Urothelium cell line (cell line): ENCODE measurements at regions not wholly inside any gene's neighbourhood (a gene's known extent, or its start where the extent isn't known, plus 50 kb on each side); places are given as distances from the start of the nearest gene placed in this dataset.

Experiments
- DNase-seq: peaks from one replicate; pipeline ENCODE4 v3.0.0; 2011; ENCODE audit warnings: low spot score, mixed read lengths
- FAIRE-seq: peaks from 2 replicates; lab custom pipeline; 2011; peaks lifted over from hg19 to GRCh38; lab: Jason Lieb, UNC

DNA sequence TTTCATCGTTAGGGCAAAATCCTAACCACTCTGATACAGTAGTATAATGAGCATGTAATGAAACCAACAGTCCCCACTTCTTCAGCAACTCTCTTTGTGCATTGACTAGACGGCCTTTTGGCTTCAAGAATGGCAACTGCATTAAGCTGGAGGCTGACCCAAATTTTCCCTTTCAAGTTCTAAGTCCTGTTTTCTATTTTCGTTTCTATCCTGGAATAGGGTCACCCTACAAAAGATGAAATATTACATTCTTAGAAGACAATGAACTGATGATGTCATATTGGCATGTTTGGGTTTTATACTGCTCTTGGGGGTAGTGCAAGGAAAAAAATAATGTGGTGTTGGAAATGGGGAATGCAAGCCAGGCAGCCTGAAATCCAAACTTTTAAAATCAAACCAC is 254.4 kb downstream of the ETAA1 start:
- no peak for FAIRE-seq
- no peak for DNase-seq

DNA sequence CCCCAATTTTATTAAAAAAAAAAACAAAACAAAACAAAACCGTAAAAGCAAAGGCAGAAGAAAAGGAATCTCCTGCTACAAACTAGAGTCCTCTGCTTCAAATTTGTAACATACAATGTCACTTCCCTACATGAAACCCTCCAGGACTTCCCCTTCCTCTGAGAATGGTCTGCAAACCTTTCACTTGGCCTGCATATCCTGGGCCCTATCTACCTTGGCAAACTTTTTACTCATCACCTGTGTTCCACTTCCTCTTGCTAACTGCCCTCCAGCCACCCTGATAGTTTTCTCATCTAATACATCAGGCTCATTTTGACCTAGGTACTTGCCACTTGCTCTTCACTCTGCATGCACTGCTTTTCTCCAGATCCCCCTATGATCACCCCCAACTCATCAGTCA is 255.5 kb downstream of the ETAA1 start:
- FAIRE-seq (no peak), DNase-seq (no peak)

DNA sequence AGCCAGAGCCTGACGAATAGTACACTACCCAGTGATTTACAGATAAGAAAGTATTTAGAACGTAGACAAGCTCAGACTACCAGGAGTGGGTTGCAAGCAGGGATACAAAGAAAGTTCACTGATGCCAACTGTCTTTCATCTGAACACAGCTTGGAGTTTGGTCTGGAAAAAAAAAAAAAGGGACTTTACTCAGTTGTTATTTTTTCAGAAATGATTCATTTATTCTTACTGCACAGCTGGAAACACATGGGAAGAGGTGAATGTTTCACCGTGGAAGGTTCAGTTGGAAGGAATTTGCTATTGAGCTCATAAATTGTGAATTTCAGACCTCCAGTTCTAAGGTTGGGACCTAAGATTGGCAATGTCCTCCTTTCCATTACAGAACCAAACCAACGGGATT is 259.7 kb downstream of the ETAA1 start:
- FAIRE-seq (no peak), DNase-seq (no peak)

DNA sequence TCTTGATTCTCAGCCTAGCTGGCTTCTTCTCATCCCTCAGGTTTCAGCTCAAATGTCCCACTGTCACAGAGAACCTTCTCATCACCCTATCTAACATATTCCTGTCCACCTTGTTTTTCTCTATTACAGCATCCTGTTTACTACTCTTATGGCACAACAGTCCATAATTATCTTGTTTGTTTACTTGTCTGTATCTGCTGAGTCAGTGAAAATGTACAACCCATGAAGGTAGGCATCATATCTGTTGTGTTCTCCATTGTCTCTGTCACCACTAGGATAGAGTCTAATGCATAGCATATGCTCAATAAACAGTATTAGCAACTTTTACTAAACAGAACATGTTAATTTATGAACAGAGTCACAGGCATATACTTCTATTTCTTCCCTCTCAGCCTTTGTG is 261.7 kb downstream of the ETAA1 start:
- FAIRE-seq (no peak), DNase-seq (no peak)

DNA sequence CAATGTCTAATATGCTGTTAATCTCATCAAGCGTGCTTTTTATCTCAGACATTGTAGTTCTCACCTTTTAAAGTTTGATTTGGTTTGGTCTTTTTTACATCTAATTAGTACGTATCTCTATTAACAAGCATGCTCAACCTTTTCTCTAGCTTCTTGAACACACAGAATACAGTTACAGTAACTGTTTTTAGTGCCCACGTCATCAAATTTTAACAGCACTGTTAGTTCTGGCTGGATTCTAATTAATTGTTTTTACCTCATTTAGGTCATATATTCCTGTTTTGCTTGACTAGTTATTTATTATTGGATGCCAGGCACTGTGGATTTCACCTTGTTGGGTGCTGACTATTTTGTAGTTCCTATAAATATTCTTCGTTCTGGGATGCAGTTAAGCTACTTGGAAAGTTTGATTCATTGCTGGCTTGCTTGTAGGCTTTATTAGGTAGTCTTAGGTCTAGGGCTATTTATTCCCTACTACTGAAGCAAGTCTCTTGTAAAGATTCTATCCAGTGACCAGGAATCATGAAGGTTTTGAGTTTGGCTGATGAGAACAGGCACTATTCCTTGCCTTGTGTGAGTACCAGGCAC is 263.0 kb downstream of the ETAA1 start:
- no peak for DNase-seq
- no peak for FAIRE-seq

DNA sequence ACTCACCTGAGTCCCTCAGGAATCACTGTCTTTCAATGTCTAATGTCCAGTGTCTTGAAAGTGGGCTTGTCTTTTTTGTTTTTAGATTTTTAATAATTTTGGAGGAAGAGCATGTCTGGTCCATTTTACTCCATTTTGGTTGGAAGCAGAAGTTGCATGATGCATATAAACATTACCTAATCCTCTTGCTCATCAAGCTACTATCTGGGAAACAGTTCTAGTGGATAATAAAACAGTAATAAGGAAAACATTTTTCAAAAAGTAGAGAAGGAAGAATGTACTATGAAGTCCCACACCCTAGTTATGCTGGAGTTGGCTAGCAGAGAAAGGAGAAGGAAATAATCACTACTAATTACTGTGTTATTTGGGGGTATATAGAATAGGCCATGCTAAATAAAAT is 263.7 kb downstream of the ETAA1 start:
- no peak for FAIRE-seq
- DNase-seq = no peak

DNA sequence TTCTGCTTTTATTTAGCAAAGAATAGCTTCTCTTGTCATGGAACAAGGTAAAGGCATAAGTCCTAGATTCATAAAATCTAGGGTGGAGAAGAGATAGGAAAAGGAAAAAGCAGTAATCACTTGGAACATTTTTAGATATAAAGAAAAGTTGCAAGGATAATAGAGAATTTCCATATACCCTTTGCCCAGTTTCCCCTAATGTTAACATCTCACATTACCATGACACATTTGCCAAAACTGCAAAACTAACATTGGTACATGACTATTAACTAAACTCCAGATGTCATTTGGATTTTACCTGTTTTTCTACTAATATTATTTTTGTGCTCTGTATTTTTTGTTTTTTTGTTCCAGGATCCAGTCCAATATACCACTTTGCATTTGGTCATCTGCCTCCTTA is 265.1 kb downstream of the ETAA1 start:
- DNase-seq (no peak), FAIRE-seq (no peak)

DNA sequence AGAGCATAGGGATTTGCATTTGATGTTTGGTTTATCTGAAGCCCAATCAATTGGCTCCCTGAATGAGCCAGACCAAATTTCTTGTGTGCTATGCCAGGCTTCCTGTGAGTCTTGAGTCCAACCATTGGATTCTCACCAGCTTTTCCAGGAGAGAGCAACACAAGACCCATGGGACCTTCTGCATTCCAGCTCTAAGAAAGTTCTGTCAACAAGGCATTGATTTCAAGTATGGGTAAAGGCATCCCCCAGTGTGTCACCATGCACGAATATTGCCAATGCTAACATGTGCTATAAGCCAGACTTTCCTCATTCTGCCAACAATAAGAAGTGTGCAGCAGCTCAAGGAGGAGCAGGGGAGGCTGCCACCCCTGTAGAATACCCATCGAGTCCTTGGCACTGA is 266.6 kb downstream of the ETAA1 start:
- DNase-seq (no peak), FAIRE-seq (no peak)

DNA sequence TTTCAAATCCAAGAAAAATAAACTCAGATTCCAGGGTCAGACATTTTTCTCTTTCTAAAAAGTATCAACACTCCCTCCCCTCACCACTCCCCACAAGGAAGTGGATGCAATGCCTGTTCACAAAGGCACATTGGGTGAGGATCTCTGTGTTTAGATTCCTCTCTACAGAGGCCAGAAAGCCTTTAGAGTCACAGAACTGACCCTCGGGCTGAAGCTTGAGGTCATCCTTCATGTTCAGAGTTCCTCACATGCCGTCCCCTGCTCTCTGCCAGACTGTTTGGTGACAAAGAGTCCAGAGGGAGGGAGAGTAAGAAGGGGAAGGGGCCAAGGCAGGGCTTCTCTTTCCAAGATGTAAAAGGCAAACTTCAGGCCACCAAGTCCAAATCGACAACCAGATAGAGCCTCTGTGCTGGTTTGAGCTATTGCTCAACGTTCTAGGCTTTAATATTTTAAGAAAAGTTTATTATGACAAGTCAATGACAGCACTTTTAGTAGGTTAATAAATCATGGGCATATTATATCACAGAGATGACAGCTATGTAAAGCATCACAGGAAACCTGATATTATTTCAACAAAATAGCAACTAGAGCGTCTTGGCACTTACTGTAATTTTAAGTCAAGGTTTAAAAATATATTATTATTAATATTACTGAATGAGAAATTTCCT is 269.4 kb downstream of the ETAA1 start:
- FAIRE-seq (no peak), DNase-seq (no peak)

DNA sequence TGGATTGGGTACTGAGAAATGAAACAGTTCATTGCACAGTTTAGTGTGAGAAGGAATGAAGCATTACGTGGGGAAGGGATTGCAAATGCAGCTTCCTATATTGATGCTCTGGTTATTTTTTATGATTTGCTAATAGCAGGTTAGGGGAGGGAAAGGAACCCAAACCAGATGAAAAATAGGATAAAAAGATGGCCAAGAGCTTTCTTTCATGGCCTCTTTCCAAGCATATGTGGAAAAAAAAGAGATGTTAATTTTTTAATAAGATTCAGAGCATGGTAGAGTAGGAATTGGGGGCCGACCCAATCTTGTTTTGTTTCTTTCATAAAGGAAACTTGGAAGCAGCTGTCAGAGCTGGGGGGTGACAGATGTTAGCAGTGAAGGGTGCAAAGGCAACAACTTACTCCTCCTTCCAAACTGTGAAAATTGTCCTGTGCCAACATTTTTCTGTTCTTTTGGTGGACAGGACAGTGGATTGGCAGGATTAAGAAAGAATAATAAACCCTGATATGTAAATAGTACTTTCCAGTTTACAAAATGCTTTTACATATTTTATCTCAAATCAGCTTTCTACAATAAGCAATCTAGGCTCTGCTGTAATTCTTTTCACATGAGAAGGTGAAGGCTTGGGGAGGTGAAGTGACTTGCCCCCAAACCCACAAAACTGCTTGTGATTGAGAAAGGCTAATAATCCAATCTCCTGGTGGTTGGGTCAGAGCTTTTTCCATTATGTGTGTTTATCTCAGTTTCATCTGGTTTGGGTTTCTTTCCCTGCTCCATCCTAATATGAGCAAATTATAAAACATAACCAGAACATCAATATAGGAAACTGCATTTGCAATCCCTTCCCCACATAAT is 270.1 kb downstream of the ETAA1 start:
- DNase-seq (no peak), FAIRE-seq (no peak)

DNA sequence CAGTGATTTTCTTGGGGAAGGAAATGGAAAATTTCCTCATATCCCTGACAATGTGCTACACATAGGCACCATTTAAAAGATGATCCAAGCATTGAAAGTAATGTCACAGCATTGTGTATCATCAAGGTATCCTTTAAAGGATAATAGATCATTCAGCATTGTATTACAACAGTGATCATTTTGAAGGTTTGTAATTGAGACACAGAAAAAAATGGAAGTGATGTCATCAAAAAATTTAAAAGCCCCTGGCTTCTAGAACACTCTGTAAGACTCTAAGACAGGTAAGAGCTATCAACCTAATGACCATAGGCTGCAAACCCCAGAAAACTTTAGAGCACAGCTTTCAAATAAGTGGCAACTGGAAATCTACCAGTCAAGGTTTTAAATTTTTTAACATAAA is 271.4 kb downstream of the ETAA1 start:
- FAIRE-seq = no peak
- DNase-seq = no peak

DNA sequence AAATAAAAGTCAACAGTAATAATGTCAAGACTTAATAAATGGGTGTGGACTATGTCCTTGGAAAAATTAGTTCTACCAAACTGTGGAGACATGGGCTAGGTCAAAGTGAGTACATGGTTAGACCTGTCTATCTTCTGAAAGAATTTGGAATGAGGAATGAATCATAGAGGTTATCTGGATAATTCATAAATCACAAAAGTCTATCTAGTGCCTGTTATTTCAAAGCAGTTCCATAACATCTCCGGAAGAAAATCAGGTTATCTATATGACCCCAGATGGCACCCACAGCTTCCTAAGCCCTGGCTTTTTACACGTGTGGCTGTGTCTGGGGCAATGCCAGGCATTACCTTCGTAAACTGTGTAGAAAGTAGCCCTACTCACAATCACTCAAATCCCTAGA is 272.0 kb downstream of the ETAA1 start:
- FAIRE-seq = no peak
- no peak for DNase-seq

DNA sequence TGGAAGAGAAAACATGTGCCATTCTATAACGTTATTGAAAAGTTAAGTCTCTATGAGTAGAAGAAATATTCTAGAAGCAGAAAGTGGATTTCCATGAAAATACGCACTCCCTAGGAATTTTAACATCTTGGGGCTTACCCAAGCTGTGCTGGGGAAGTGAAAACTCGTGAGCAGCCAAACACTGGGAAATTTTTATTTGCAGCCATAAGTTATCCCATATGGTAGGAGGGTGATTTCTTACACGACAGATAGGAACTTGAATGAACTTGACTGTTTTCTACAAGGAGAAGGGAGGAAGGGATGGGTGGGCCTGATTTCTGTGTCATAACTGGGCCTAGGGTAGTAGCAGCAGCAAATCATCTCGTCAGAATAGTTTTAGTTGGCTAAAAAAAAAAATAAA is 272.6 kb downstream of the ETAA1 start:
- DNase-seq (no peak), FAIRE-seq (no peak)

DNA sequence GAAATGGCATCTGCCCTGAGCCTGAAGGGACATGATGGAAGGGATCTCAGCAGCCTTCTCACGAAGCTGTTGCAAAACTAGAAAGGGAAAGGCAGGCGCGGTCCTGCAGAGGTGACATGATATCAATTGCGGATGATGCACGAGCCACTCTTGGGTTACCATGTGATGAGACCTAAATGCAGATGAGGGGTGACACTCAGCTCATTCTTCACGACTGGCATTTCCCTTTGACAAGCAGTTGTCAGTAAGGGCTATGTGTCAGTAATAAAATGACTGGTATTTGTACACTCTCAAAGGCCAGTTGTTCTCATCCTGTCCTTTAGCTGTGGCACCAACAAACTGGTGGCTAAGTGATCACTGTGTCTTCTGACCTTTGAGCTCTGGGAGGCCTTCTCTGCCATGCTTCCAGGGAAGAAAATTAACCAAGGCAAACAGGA is 273.6 kb downstream of the ETAA1 start:
- DNase-seq = no peak
- no peak for FAIRE-seq

DNA sequence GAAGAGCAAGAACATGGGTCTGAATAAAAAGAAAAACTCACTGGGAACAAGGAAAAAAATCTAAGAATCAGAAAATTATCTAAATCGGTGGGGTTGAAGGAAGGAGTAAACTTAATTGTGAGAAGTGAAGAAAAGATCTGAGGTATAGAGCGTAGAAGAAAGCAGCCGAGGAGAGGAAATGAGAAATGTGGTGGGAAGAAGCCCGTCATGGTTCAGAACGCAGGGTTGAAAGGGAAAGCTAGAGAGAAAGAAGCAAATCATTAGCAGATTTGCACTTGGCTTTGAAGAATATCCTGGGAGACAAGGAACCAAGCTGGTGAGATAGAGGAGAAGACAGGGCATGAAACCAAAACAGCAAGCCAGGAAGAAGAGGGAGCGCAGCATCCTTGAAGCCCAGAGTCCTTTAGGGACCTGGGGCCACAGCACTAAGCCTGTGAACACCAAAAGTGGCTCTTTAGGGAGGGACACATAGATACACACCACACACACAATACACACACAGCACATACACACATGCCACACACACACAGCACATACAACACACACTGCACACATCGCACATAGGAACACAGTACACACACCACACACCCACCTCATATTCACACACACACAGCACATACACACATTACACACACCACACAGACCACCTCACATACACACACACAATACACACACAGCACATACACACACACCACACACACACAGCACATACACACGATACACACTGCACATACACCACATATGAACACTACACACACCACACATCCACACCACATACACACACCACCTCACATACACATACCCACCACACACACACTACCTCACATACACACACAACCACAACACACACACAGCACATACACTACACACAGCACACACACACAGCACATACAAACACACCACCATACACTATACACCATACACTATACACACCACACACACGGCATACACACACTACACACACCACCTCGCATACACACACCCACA is 274.6 kb downstream of the ETAA1 start:
- FAIRE-seq (no peak), DNase-seq (no peak)

DNA sequence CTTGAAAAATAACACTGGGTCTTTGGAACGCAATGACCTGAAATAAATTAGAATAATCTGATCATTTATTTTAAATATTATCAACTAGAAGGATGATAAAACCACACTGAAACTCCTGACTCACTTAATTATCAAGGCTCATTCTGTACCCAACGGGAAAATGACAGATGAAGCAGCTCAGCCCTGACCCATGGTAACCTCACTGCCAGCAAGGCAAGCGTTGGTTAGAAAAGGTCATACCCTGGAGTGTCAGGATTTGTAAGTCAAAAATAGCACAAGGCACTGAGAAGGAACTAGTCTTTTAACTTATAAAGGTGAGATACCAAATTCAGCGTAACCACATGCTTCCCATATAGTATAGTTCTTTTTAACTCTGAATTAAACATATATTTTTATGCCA is 277.5 kb downstream of the ETAA1 start:
- FAIRE-seq (no peak), DNase-seq (no peak)

DNA sequence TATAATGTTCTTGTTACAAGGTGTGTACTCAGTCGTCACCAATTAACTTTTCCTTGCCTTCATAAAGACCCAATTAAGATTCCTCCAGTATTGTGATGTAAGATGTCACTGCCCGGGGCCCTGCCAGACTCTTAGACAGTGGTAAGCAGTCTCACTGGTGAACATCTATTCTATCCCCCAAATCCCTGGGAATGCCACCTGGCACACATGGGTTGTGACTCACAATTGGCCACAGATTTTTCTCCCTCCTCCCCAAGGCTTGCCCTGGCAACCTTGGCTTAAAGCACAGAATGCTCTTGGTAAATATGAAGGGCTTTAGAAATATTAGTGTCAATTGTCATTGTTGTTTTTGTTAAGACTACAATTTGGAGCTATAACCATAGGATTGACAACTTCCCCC is 287.9 kb downstream of the ETAA1 start:
- FAIRE-seq (no peak), DNase-seq (peak; percentile 14)

DNA sequence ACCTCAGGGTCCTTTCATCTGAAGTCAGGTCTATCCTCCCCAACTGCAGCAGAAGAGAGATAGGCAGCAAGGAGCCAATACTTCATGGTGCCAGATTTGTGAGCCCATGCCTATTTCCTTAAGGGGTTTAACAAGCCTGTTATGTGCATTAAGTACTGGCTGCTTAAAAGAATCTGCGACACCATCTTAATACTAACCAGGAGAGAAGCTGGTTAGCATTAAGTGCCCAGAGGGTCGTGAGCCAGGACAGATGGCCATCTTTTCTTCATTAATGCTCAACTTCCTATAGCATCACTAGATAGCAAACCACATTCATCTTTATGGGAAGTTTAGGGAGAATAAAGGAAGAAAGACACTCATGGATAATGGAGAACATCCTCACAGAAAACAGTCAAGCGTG is 289.1 kb downstream of the ETAA1 start:
- no peak for FAIRE-seq

DNA sequence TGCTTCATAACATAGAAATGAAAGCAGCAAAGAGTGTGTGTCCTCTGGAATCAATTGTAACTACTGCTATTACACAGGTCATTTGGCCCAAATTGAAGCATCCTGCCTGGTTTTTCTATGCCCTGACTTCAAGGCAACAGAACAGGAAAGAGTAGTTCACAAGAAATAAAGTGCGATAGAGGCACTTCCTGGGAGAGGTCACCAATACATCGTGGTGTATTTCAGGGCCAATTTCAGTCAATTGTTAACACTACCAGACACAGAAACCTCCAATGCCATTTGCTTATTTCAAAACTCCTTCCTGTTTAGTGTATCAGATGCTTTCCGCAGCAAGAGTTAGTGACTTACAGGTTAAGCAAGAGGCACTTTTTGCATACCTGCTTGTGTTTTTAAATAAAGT is 292.1 kb downstream of the ETAA1 start:
- FAIRE-seq = peak; percentile 80
- no peak for DNase-seq

More for the DNA sequence above, 289.1 kb downstream of the ETAA1 start:
- no peak for DNase-seq

DNA sequence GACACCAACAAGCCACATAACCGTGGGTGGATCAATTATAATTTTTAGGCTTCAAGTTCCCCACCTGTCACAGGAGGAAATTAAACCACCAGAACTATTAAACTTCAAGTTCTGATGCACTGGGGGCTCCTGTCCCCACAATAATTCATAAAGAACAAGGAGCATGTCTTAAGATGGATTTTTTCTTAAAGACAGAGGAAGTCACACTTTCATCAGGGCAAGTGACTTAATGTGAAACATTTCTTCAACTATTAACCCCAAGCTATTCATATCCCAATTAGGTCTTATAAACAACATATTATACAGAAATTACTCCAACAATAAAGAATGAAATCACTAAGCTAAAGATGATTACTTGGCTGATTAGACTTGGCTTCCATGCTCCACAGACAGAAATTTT is 292.5 kb downstream of the ETAA1 start:
- DNase-seq = no peak
- FAIRE-seq = no peak

DNA sequence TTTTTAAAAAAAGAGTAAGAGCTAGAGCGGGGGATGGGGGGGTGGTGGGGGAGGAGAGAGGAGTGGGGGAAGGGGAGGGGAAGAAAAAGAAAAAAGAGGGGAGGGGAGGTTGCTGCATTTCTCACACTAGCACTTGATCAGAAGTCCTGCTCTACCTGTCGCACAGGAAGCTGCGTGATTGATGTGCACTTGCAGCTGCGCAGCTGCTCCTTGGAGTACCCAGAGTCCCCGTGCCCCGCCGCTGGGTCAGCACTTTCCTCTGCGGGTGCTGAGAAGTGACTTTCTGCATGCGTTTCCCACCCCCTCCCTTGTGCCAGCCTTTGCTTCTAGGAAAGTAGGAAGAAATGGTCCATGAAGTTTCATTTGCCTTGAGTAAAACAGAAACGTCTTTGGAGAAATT is 297.3 kb downstream of the ETAA1 start:
- no peak for FAIRE-seq
- DNase-seq = no peak
